Body of pancreas (tissue), 4 donors: ENCODE measurements at regions not wholly inside any gene's neighbourhood (a gene's known extent, or its start where the extent isn't known, plus 50 kb on each side); places are given as distances from the start of the nearest gene placed in this dataset.

Source experiments
- ATAC-seq: fragments of 150-250 bp; one replicate; pipeline ENCODE4 v1.9.1; 2016
- DNase-seq, 4 donors: peaks; one replicate each; pipeline ENCODE4 v3.0.0-alpha.2; 2019
- H3K27ac ChIP-seq, 4 donors: fragments of 200-600 bp; sonication (generic); 1 replicate in 3 of 4; 2 replicates in 1 of 4; pipeline versions ENCODE4 v1.5.1 to v1.6.1; 2016 to 2019; ENCODE audit warnings: mild to moderate bottlenecking in 1 of 4, mixed read lengths in 1 of 4, moderate library complexity in 1 of 4
- H3K27me3 ChIP-seq, 2 donors: fragments of 200-600 bp; sonication (generic); one replicate each; pipeline ENCODE4 v1.6.0; 2016; ENCODE audit warnings: mild to moderate bottlenecking in 1 of 2
- H3K36me3 ChIP-seq, 2 donors: fragments of 200-600 bp; sonication (generic); replicated peaks in 1 of 2; 2 replicates each; pipeline ENCODE4 v1.5.1; 2016; ENCODE audit warnings: low read depth in 2 of 2; ENCODE audit not compliant: insufficient read depth in 1 of 2
- H3K4me1 ChIP-seq: fragments of 200-600 bp; sonication (generic); one replicate; pipeline ENCODE4 v1.6.0; 2016
- H3K4me3 ChIP-seq, 2 donors: fragments of 200-600 bp; sonication (generic); 1 replicate in 1 of 2; 2 replicates in 1 of 2; pipeline ENCODE4 v1.5.1; 2016 to 2019
- H3K9me3 ChIP-seq, 3 donors: fragments of 200-600 bp; sonication (generic); 1 replicate in 2 of 3; 2 replicates in 1 of 3; pipeline ENCODE4 v1.5.1; 2016
- CTCF ChIP-seq, 7 experiments: fragments of 450-650 bp in 4 of 7; fragments of 200-600 bp in 3 of 7; sonication (generic) in 3 of 7; IDR thresholded peaks; one replicate each; pipeline ENCODE4 v1.5.1; 2016 to 2019; ENCODE audit warnings: antibody characterized with exemption in 7 of 7
- POLR2A ChIP-seq, 3 donors: fragments of 450-650 bp; IDR thresholded peaks; one replicate each; pipeline ENCODE4 v1.6.1; 2016; ENCODE audit warnings: antibody characterized with exemption in 3 of 3, mild to moderate bottlenecking in 2 of 3
- WGBS, 2 donors: methylation state at CpG; one replicate each; pipeline ENCODE4 v1.1.5; 2017; 5-methylcytosine and 5-hydroxymethylcytosine counted together
- intact Hi-C: fragments of 100-400 bp; cut with DNase I; formaldehyde crosslinking; loops from one replicate; pipeline ENCODE4 v1.15.1; 2023

GRCh38 chr3:159791336-159791735, 197.3 kb upstream of the IL12A start:
- no peak overlapping the region for H3K4me3 ChIP-seq
- H3K4me1 ChIP-seq = no peaks in the 10 kb centered on the region
- H3K9me3 ChIP-seq = no peaks in the 10 kb centered on the region
- no peak for DNase-seq
- H3K27ac ChIP-seq = no peak overlapping the region
- 71 to 83% methylated on average over 4 of the region's 4 CpGs for WGBS, 2 donors
- ATAC-seq = no peak
- TF ChIP-seq POLR2A (IDR thresholded peaks at IDR 0.05) (no peak), CTCF (IDR thresholded peaks at IDR 0.05) (no peak)
- intact Hi-C loops = no loop called here
- no peaks in the 10 kb centered on the region for H3K27me3 ChIP-seq
- H3K36me3 ChIP-seq = no peaks in the 10 kb centered on the region

- Histone ChIP-seq H3K36me3 (no peaks in the 10 kb centered on the region), H3K9me3 (no peaks in the 10 kb centered on the region), H3K4me3 (no peak overlapping the region), H3K4me1 (no peaks in the 10 kb centered on the region), H3K27me3 (no peaks in the 10 kb centered on the region), H3K27ac (no peak overlapping the region)
- 68 to 100% methylated on average over 2 of the region's 2 CpGs for WGBS, 2 donors
- DNase-seq (no peak), ATAC-seq (no peak)
- intact Hi-C loops = no loop called here
- no peak for TF ChIP-seq CTCF (IDR thresholded peaks at IDR 0.05)
- no peak for TF ChIP-seq POLR2A (IDR thresholded peaks at IDR 0.05)
Measured at GRCh38 chr3:159792070-159792469, 196.6 kb upstream of the IL12A start.

GRCh38 chr3:159795042-159795441, 193.6 kb upstream of the IL12A start:
- no peak for ATAC-seq
- Histone ChIP-seq H3K9me3 (no peaks in the 10 kb centered on the region), H3K27ac (no peak overlapping the region), H3K36me3 (no peaks in the 10 kb centered on the region), H3K4me1 (no peaks in the 10 kb centered on the region), H3K4me3 (no peak overlapping the region), H3K27me3 (no peaks in the 10 kb centered on the region)
- WGBS, 2 donors = 74 to 86% methylated on average over 5 of the region's 5 CpGs
- DNase-seq = no peak
- intact Hi-C loops = no loop called here
- no peak for TF ChIP-seq POLR2A (IDR thresholded peaks at IDR 0.05)
- TF ChIP-seq CTCF (IDR thresholded peaks at IDR 0.05) = no peak

GRCh38 chr3:159795681-159796175, 192.9 kb upstream of the IL12A start:
- H3K4me1 ChIP-seq = no peaks in the 10 kb centered on the region
- no peak overlapping the region for H3K4me3 ChIP-seq
- H3K27me3 ChIP-seq = no peaks in the 10 kb centered on the region
- no peak for ATAC-seq
- TF ChIP-seq POLR2A (IDR thresholded peaks at IDR 0.05) = no peak
- no peak for TF ChIP-seq CTCF (IDR thresholded peaks at IDR 0.05)
- H3K36me3 ChIP-seq = no peaks in the 10 kb centered on the region
- DNase-seq = no peak
- 65 to 76% methylated on average over 2 of the region's 2 CpGs for WGBS, 2 donors
- H3K27ac ChIP-seq = no peak overlapping the region
- intact Hi-C loops = no loop called here
- no peaks in the 10 kb centered on the region for H3K9me3 ChIP-seq

GRCh38 chr3:159796226-159796625, 192.4 kb upstream of the IL12A start:
- no peak overlapping the region for H3K27ac ChIP-seq
- WGBS, 2 donors = 55 to 68% methylated on average over 5 of the region's 5 CpGs
- no peaks in the 10 kb centered on the region for H3K36me3 ChIP-seq
- H3K4me1 ChIP-seq = no peaks in the 10 kb centered on the region
- intact Hi-C loops = no loop called here
- ATAC-seq (no peak), DNase-seq (no peak)
- H3K27me3 ChIP-seq = no peaks in the 10 kb centered on the region
- TF ChIP-seq POLR2A (IDR thresholded peaks at IDR 0.05) (no peak), CTCF (IDR thresholded peaks at IDR 0.05) (no peak)
- no peaks in the 10 kb centered on the region for H3K9me3 ChIP-seq
- no peak overlapping the region for H3K4me3 ChIP-seq
